Suprapubic skin (tissue), 4 donors: ENCODE measurements at regions not wholly inside any gene's neighbourhood (a gene's known extent, or its start where the extent isn't known, plus 50 kb on each side); places are given as distances from the start of the nearest gene placed in this dataset.

Source experiments
- DNase-seq, 2 donors: peaks; one replicate each; pipeline ENCODE4 v3.0.0-alpha.2; 2019; ENCODE audit warnings: low spot score in 2 of 2
- H3K27ac ChIP-seq: fragments of 200-600 bp; sonication (generic); one replicate; pipeline ENCODE4 v1.5.1; 2019
- H3K27me3 ChIP-seq: fragments of 200-600 bp; sonication (generic); one replicate; pipeline ENCODE4 v1.5.1; 2019
- H3K36me3 ChIP-seq: fragments of 200-600 bp; sonication (generic); one replicate; pipeline ENCODE4 v1.5.1; 2019
- H3K4me1 ChIP-seq: fragments of 200-600 bp; sonication (generic); one replicate; pipeline ENCODE4 v1.5.1; 2019
- H3K4me3 ChIP-seq: fragments of 200-600 bp; sonication (generic); one replicate; pipeline ENCODE4 v1.5.1; 2019; ENCODE audit warnings: mild to moderate bottlenecking
- H3K9me3 ChIP-seq: fragments of 200-600 bp; sonication (generic); one replicate; pipeline ENCODE4 v1.5.1; 2019
- CTCF ChIP-seq, 2 donors: fragments of 200-600 bp in 1 of 2; fragments of 450-650 bp in 1 of 2; sonication (generic) in 1 of 2; IDR thresholded peaks; one replicate each; pipeline ENCODE4 v1.5.1; 2016 to 2019; ENCODE audit warnings: antibody characterized with exemption in 2 of 2, mild to moderate bottlenecking in 1 of 2, moderate library complexity in 1 of 2
- EP300 ChIP-seq: sonication (generic); formaldehyde crosslinking; IDR thresholded peaks from one replicate; pipeline ENCODE4 v1.6.1; 2017; ENCODE audit warnings: antibody characterized with exemption
- POLR2A ChIP-seq, 2 donors: fragments of 450-650 bp; IDR thresholded peaks; one replicate each; pipeline ENCODE4 v1.6.1; 2017; ENCODE audit warnings: antibody characterized with exemption in 2 of 2, mild to moderate bottlenecking in 2 of 2, moderate library complexity in 2 of 2
- POLR2AphosphoS5 ChIP-seq, 3 donors: sonication (generic); formaldehyde crosslinking; IDR thresholded peaks; one replicate each; pipeline ENCODE4 v1.6.1; 2017; ENCODE audit warnings: antibody characterized with exemption in 3 of 3
- WGBS: methylation state at CpG from one replicate; pipeline ENCODE4 v1.1.5; 2018; 5-methylcytosine and 5-hydroxymethylcytosine counted together

- no peaks in the 10 kb centered on the region for H3K9me3 ChIP-seq
- TF ChIP-seq EP300 (no peak), CTCF (IDR thresholded peaks at IDR 0.05) (no peak), POLR2AphosphoS5 (IDR thresholded peaks at IDR 0.05) (no peak), POLR2A (IDR thresholded peaks at IDR 0.05) (no peak)
- 90% methylated on average over 1 of the region's 1 CpG for WGBS
Measured at GRCh38 chr14:53601409-53601808, 355.2 kb downstream of the BMP4 start.

GRCh38 chr14:53599221-53599945, 357.2 kb downstream of the BMP4 start:
- no peaks in the 10 kb centered on the region for H3K27me3 ChIP-seq
- no peak for DNase-seq
- 85% methylated on average over 6 of the region's 6 CpGs for WGBS
- H3K9me3 ChIP-seq = no peaks in the 10 kb centered on the region
- no peaks in the 10 kb centered on the region for H3K4me1 ChIP-seq
- H3K4me3 ChIP-seq = no peak overlapping the region
- TF ChIP-seq POLR2AphosphoS5 (IDR thresholded peaks at IDR 0.05) (no peak), POLR2A (IDR thresholded peaks at IDR 0.05) (no peak), CTCF (IDR thresholded peaks at IDR 0.05) (no peak), EP300 (no peak)
- H3K27ac ChIP-seq = no peak overlapping the region
- no peaks in the 10 kb centered on the region for H3K36me3 ChIP-seq

More at GRCh38 chr14:53601409-53601808, 355.2 kb downstream of the BMP4 start:
- H3K4me1 ChIP-seq = no peaks in the 10 kb centered on the region
- H3K27ac ChIP-seq = no peak overlapping the region
- H3K27me3 ChIP-seq = no peaks in the 10 kb centered on the region
- DNase-seq = no peak
- H3K36me3 ChIP-seq = no peaks in the 10 kb centered on the region
- H3K4me3 ChIP-seq = no peak overlapping the region

- Histone ChIP-seq H3K4me1 (no peaks in the 10 kb centered on the region), H3K27me3 (no peaks in the 10 kb centered on the region), H3K36me3 (no peaks in the 10 kb centered on the region), H3K27ac (no peak overlapping the region), H3K4me3 (no peak overlapping the region), H3K9me3 (no peaks in the 10 kb centered on the region)
- 78% methylated on average over 7 of the region's 7 CpGs for WGBS
- DNase-seq = no peak
- TF ChIP-seq POLR2A (IDR thresholded peaks at IDR 0.05) = no peak
- no peak for TF ChIP-seq CTCF (IDR thresholded peaks at IDR 0.05)
- TF ChIP-seq EP300 = no peak
- no peak for TF ChIP-seq POLR2AphosphoS5 (IDR thresholded peaks at IDR 0.05)
Measured at GRCh38 chr14:53596853-53597525, 359.6 kb downstream of the BMP4 start.

- no peaks in the 10 kb centered on the region for H3K27me3 ChIP-seq
- H3K27ac ChIP-seq = no peak overlapping the region
- no peak overlapping the region for H3K4me3 ChIP-seq
- H3K4me1 ChIP-seq = no peaks in the 10 kb centered on the region
- TF ChIP-seq EP300 = no peak
- TF ChIP-seq POLR2A (IDR thresholded peaks at IDR 0.05) = no peak
- TF ChIP-seq CTCF (IDR thresholded peaks at IDR 0.05) = no peak
- no peak for TF ChIP-seq POLR2AphosphoS5 (IDR thresholded peaks at IDR 0.05)
- DNase-seq = no peak
- WGBS = 41% methylated on average over 3 of the region's 3 CpGs
- no peaks in the 10 kb centered on the region for H3K36me3 ChIP-seq
- H3K9me3 ChIP-seq = no peaks in the 10 kb centered on the region
Measured at GRCh38 chr14:53591816-53592215, 364.8 kb downstream of the BMP4 start.

GRCh38 chr14:53581504-53581903, 375.1 kb downstream of the BMP4 start:
- H3K27ac ChIP-seq = no peak overlapping the region
- H3K9me3 ChIP-seq = no peaks in the 10 kb centered on the region
- H3K36me3 ChIP-seq = no peaks in the 10 kb centered on the region
- no peaks in the 10 kb centered on the region for H3K27me3 ChIP-seq
- no peak overlapping the region for H3K4me3 ChIP-seq
- no peak for DNase-seq
- no peaks in the 10 kb centered on the region for H3K4me1 ChIP-seq
- TF ChIP-seq POLR2AphosphoS5 (IDR thresholded peaks at IDR 0.05) = no peak
- no peak for TF ChIP-seq EP300
- TF ChIP-seq CTCF (IDR thresholded peaks at IDR 0.05) = no peak
- TF ChIP-seq POLR2A (IDR thresholded peaks at IDR 0.05) = no peak
- 41% methylated on average over 1 of the region's 1 CpG for WGBS
